Spinal cord (tissue), 9 donors: ENCODE measurements at regions not wholly inside any gene's neighbourhood (a gene's known extent, or its start where the extent isn't known, plus 50 kb on each side); places are given as distances from the start of the nearest gene placed in this dataset.
A peak's percentile ranks its signal among the peaks of the same experiment; 100 is the strongest.

Experiments
- DNase-seq, 6 donors: peaks; one replicate each; pipeline versions ENCODE4 v3.0.0 to v3.0.0-alpha.2; 2013 to 2015; ENCODE audit warnings: low spot score in 6 of 6, low read depth in 4 of 6
- H3K27ac ChIP-seq: one replicate; pipeline ENCODE4 v1.5.1; 2013; ENCODE audit warnings: low read depth, low read length, control low read depth
- H3K27me3 ChIP-seq: one replicate; pipeline ENCODE4 v1.6.1; 2013; ENCODE audit warnings: low read length; ENCODE audit not compliant: control insufficient read depth, insufficient read depth
- H3K36me3 ChIP-seq: one replicate; pipeline ENCODE4 v1.6.1; 2013; ENCODE audit warnings: low read length; ENCODE audit not compliant: control insufficient read depth, insufficient read depth
- H3K4me1 ChIP-seq: one replicate; pipeline ENCODE4 v1.6.1; 2013; ENCODE audit warnings: low read length; ENCODE audit not compliant: control insufficient read depth, insufficient read depth
- H3K4me3 ChIP-seq: one replicate; pipeline ENCODE4 v1.5.1; 2013; ENCODE audit warnings: low read depth, low read length, control low read depth
- H3K9me3 ChIP-seq: one replicate; pipeline ENCODE4 v1.6.1; 2013; ENCODE audit warnings: low read length; ENCODE audit not compliant: control insufficient read depth, insufficient read depth
- WGBS: methylation state at CpG from one replicate; pipeline ENCODE4 v1.1.5; 2013; ENCODE audit warnings: missing lambda C conversion rate; ENCODE audit not compliant: insufficient coverage; 5-methylcytosine and 5-hydroxymethylcytosine counted together
- donor health status: healthy.

DNA sequence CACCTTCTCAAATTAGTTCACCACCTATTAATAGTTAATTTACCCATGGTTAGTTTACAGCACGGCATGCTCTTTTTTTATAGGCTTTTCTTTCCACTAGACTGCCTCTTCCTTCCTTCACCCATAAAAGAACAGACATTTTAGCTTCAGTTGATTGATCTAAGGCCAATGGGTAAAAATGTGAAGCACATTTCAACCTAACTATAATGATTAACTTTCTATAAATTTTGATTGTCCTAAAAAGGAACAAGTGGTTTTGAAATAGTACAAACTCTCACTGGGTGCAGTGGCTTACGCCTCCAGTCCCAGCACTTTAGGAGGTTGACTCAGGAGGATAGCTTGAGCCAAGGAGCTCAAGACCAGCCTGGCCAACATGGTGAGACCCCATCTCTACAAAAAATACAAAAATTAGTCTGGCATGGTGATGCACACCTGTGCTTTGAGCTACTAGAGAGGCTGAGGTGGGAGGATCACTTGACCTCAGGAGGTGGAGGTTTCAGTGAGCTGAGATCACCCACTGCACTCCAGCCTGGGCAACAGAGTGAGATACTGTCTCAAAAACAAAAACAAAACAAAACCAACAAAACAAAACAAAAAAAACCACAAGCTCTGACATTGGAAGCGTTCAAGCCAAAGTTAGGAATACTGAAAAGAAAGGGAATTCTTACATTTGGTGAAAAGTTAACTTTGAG is 89.9 kb upstream of the FAT1 start:
- Histone ChIP-seq H3K27ac (no peak overlapping the region), H3K27me3 (no peaks in the 10 kb centered on the region), H3K36me3 (no peaks in the 10 kb centered on the region), H3K9me3 (no peaks in the 10 kb centered on the region), H3K4me1 (no peaks in the 10 kb centered on the region), H3K4me3 (no peak overlapping the region)
- no peak for DNase-seq
- WGBS, result 100% methylated on average over 1 of the region's 3 CpGs

DNA sequence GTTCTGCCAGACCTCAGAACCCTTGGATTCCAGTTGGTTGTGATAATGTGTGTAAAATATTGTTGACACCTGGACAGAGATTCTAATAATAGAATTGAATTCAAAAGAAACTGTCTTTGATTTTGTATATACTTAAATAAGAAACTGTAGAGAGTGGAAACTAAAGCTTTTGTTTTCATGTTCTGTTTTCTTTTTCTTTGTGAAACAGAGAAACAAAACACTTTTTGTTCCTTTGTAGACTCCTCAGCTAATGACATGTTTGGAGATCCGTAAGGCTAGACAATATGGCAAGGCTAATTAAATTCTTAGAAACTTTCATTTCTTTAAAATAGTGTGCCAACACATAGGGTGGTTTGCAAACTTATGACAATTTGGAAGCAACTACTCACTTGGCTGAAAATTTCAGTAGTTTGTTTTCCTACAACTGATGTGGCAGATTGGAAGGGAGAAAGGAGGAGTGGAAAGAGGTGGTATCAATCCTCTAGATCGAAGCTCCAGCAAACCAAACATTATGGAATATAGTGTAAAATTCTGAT is 90.9 kb upstream of the FAT1 start:
- peak in 1 of 6 donors; percentile 76 for DNase-seq
- H3K27me3 ChIP-seq, result no peaks in the 10 kb centered on the region
- H3K9me3 ChIP-seq, result no peaks in the 10 kb centered on the region
- no CpG with 5 or more reads among the region's 2 CpGs for WGBS
- H3K36me3 ChIP-seq, result no peaks in the 10 kb centered on the region
- no peak overlapping the region for H3K27ac ChIP-seq
- no peak overlapping the region for H3K4me3 ChIP-seq
- no peaks in the 10 kb centered on the region for H3K4me1 ChIP-seq

DNA sequence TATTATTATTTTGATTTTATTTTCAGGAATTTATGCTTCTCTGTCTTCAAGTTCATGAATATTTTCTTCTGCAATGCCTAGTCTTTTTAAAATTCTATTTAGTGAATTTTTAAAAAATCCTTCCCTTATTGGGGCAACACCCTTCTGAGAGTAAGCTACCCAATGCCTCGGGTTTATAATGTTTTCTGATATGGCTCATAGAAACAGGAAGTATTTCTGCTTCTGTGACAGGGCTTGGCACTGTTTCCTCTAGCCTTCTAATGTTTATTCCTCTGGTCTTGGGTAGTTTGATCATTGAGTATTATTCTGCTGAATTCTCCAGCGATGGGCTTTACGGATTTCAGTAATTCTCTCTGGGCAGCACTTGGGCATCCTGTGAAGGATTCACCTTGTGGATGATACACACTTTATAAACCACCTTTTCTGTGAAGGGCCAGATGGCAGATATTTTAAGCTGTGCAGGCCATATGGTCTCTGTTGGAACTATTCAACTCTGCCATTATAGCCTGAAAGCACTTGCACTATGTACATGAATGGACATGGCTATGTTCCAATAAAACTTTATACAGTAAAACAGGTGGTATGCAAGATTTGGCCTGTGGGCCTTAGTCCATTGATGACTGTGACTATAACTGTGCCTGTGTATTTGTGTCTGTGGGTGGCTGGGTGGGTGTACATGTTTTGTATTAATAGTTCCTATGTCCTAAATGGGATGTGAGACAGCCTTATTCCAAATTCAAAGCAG is 95.9 kb upstream of the FAT1 start:
- Histone ChIP-seq H3K4me1 (peaks cover 3% of the 10 kb centered on the region), H3K36me3 (no peaks in the 10 kb centered on the region), H3K27ac (no peak overlapping the region), H3K9me3 (no peaks in the 10 kb centered on the region), H3K27me3 (no peaks in the 10 kb centered on the region), H3K4me3 (no peak overlapping the region)
- 86% methylated on average over 2 of the region's 3 CpGs for WGBS
- peak in 1 of 6 donors; percentile 26 for DNase-seq

DNA sequence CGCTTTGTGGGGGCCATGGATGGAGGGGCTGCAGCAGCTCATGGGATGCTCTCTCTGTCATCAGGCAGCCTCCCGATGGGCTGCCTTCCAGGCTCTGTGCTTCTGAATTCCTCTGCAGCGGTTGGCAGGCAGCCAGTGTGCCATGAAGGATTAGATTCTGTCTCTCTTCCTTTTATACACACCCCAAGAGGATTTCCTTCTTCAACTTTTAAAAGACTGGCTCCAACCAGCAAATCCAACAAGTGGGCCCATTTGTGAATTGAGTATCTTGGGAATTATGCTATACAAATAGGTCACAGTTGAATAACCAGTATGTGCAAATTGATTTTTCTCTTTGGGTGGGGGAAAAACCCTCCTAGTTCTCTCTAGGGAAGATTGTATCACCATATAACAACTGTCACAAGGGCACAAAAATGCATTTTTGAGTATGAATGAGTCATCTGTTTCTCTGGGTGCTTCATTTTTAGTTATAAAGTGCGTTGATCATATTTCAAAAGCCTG is 96.8 kb upstream of the FAT1 start:
- no peaks in the 10 kb centered on the region for H3K36me3 ChIP-seq
- no peak overlapping the region for H3K27ac ChIP-seq
- H3K9me3 ChIP-seq, result no peaks in the 10 kb centered on the region
- WGBS, result 20% methylated on average over 1 of the region's 4 CpGs
- DNase-seq, result peak in 5 of 6 donors; percentile 43 to 92 (median 67)
- H3K27me3 ChIP-seq, result no peaks in the 10 kb centered on the region
- peaks cover 3% of the 10 kb centered on the region for H3K4me1 ChIP-seq
- no peak overlapping the region for H3K4me3 ChIP-seq

DNA sequence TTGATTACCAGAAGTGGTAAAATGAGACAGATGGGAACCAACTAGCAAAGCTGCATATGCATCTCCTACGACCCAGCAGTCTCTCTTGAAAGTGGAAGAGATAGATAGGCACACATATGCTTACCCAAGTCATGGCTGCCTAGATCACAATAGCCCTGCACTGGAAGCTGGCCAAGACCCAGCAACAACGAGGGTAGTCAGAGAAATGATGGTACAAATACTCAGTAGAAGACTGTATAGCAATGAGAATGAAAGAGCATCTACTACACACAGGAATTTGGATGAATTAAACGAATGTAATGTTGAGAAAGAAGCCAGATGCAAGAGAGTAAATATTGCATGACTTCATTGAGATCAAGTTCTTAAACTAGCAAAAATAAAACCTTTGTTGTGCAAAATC is 100.3 kb upstream of the FAT1 start:
- no peak overlapping the region for H3K27ac ChIP-seq
- no peaks in the 10 kb centered on the region for H3K27me3 ChIP-seq
- no peaks in the 10 kb centered on the region for H3K9me3 ChIP-seq
- WGBS, result no CpG with 5 or more reads among the region's 3 CpGs
- no peaks in the 10 kb centered on the region for H3K36me3 ChIP-seq
- no peak overlapping the region for H3K4me3 ChIP-seq
- peaks cover 3% of the 10 kb centered on the region for H3K4me1 ChIP-seq
- peak in 3 of 6 donors; percentile 22 to 61 (median 49) for DNase-seq

DNA sequence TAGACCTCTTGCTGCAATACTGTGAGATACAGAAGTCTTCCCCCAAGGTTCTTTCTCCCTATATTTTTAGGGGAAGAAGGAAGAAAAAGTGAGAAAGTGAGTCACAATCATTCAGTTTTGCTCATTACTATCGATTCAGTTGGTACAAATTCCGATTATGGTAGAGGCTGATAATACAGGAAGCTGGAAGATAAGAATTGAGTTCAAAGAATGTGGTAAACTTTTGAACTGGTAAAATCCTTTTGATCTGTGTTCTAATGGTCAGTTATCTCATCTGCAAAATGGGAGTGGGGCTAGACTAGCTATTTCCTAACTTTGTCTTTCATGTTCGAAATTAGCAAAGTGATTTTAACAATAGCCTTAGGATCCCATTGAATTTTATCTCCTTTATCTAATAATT is 101.4 kb upstream of the FAT1 start:
- no peaks in the 10 kb centered on the region for H3K27me3 ChIP-seq
- H3K4me3 ChIP-seq, result no peak overlapping the region
- H3K27ac ChIP-seq, result no peak overlapping the region
- H3K4me1 ChIP-seq, result peaks cover 3% of the 10 kb centered on the region
- H3K36me3 ChIP-seq, result no peaks in the 10 kb centered on the region
- DNase-seq, result no peak
- no peaks in the 10 kb centered on the region for H3K9me3 ChIP-seq
- WGBS, result 100% methylated on average over 2 of the region's 3 CpGs

DNA sequence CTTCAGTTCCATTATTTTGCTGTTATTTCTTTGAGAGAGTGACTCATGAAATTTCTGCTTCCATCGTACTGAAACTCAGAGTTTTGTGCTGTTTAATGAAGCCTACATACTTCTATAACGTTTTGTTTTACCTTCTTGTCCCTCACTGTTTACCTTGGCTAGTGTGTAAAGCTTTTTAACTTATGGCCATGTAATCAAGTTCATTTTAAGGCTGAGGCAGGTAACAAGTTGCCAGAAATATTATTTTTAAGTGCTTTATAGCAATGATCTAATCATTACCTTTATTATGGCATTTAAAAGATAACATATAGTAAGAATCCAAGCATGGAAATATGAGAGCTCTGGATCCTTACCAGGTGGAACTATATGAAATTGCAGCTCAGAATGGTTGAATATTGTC is 102.3 kb upstream of the FAT1 start:
- no peaks in the 10 kb centered on the region for H3K36me3 ChIP-seq
- no peak overlapping the region for H3K4me3 ChIP-seq
- H3K9me3 ChIP-seq, result no peaks in the 10 kb centered on the region
- no CpG with 5 or more reads among the region's 2 CpGs for WGBS
- DNase-seq, result no peak
- H3K4me1 ChIP-seq, result no peaks in the 10 kb centered on the region
- H3K27ac ChIP-seq, result no peak overlapping the region
- H3K27me3 ChIP-seq, result no peaks in the 10 kb centered on the region

DNA sequence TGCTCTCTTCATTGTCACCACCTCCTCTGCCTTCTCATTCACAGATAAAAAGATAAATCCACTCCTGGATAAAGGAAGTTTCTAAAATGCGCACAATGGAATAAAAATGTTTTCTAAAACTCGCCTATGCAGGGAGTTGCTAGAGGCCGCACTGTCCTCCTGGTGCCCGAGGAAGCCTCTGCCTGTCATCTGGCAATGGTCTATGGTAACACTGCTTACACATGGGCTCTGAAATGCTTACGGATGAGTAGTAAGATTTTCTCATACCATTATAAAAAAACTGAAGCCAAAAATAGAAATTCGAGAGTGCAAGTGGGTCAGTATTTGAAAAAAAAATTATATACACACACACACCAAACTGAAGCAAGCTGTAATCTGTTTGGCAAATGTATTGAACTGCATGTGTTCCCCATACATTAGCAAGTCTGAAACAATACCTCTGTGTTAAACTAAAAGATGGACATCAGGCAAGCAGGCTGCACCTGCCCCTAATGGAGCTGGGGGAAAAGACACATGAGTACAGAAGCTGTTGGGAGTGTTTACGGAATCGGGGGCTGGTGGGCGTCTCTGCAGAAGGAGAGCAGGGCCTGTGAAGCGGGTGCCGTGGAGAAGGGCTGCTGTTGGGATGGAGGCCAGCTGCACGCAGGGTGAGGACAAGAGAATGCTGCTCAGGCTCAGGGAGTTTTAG is 103.3 kb upstream of the FAT1 start:
- Histone ChIP-seq H3K4me1 (no peaks in the 10 kb centered on the region), H3K27me3 (no peaks in the 10 kb centered on the region), H3K9me3 (no peaks in the 10 kb centered on the region), H3K36me3 (no peaks in the 10 kb centered on the region), H3K4me3 (no peak overlapping the region), H3K27ac (no peak overlapping the region)
- DNase-seq, result peak in 2 of 6 donors; percentile 21 to 34
- WGBS, result 60% methylated on average over 7 of the region's 12 CpGs

DNA sequence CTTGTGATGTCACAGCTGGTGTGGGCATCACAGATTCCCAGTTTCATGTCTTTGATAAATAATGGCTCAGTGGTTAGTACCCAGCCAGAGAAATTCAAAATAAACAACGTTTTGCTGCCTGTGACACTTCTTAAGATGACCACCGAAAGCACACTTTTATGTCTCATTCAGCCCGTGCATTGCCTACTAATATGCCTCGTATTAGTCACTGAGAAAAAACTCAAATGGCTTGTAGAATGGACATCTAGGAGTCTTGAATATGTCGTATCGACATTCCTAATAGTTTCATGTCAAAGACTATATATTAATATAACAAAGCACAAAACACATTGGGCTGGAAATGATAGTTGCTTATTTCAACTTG is 103.9 kb upstream of the FAT1 start:
- WGBS, result no CpG with 5 or more reads among the region's 6 CpGs

More for the DNA sequence above, 103.9 kb upstream of the FAT1 start:
- no peak overlapping the region for H3K4me3 ChIP-seq
- no peak overlapping the region for H3K27ac ChIP-seq
- H3K4me1 ChIP-seq, result no peaks in the 10 kb centered on the region
- no peaks in the 10 kb centered on the region for H3K36me3 ChIP-seq
- no peaks in the 10 kb centered on the region for H3K9me3 ChIP-seq
- no peaks in the 10 kb centered on the region for H3K27me3 ChIP-seq
- DNase-seq, result no peak
